Activated CD4-positive, alpha-beta T cell treated with anti-CD3 and anti-CD28 coated beads for 1 hour (primary cell): ENCODE measurements at regions not wholly inside any gene's neighbourhood (a gene's known extent, or its start where the extent isn't known, plus 50 kb on each side); places are given as distances from the start of the nearest gene placed in this dataset.
"Not testable (repeated sequence)": the region's sequence is repeated elsewhere in the genome, so short reads cannot be mapped to it uniquely, and the experiment has no call there.

Experiments used
- DNase-seq: peaks from one replicate; pipeline ENCODE4 v3.0.0-alpha.2; 2020

DNA sequence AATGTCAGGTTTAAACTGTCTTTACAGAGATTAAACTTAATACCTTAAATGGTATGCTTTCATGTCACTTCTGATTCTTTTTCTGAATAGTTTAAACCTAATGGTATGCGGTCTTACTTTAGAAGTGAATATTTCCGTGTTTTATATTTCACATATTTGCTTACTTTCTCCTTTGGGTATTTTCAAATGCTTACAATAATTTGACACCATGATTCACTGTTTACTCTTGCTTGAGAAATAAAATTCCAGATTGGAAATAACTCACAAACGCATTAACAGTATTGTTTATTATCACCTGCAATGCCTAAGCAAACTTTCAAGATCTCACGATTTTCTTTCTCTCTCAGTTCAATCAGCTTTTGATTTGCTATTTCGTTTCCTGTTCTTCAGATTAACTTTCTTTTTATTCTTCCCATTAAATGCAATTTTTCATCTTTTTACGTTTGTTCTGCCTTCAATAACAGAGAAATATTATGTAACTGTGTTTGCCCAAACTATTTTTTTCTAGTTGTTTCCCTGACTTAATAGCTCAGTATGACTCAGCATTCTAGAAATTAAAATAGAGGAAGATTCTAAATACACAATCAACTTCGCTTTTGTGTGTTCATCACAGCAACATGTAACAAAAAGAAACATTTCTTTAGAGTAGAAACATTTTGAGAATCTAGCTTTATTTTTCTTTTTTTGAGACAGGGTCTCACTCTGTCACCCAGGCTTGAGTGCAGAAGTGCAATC lies 955.5 kb upstream of the PRKX start:
- no peak for DNase-seq

DNA sequence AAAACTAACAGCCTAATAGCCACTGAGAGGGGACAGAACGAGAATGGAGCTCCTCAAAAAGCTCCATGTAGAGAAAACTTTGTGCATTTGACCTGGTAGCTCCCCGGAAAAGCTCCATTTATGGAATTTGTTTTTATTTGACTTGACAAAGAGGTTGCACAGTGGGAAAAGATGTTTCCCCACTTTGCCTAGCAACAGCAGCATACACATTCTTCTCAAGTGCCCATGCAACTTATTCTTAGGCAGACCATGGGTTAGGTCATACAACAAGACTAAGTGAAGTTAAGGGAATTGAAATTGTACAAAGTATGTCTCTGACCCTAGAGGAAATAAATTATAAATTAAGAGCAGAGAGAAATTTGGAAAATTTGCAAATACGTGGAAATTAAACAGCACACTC lies 949.6 kb upstream of the PRKX start:
- DNase-seq: no peak

DNA sequence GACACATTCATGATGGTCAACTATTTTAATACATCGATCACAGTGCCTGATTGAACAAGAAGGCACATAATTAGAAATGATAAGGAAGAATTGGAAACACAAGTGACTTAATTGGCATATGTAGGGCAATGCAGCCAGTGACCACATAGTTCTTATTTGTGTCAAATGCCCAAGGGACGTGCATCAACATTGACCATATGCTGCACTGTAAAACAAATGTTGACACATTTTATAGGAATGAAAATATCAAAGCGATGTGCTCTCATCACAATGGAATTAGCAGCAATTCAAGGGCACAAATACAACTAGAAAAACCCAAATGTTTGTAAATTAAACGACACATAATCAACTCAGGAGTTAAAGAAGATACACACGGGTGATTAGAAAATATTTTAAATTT lies 948.3 kb upstream of the PRKX start:
- DNase-seq: no peak

DNA sequence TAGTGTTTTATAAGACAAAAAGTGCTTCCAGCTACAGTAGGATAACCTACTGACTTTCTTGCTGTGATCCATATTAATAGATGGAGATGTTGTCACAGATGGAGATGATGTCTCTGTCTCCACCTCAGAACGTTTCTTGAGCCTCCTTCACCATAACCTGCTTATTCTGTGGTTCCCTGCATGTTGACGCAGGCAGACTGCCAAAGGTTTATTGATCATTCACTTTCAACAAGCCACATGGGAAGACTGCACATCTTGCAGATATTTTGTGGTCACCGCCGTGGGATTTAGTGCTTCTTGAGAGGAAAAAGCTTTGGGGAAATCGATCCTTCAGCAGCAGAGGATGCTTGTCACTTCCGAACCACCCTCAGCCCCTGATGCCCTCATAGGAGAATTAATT lies 943.0 kb upstream of the PRKX start:
- no peak for DNase-seq

DNA sequence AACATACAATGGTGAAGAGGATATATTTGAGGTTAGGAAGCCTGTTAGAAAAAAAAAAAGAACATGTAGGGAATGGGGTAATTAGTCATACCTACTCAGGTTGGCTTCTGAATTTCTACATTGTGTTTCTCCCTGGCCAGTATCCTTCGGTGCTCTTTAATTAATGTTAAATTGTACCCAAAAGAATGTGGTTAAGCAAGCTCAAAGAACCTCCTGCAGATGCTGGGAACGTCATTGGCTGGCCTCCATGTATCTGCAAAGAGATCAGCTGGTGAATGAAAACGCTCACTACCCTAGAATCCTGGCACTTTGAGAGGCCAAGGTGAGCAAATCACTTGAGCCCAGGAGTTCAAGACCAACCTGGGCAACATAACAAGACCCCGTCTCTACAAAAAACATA lies 942.3 kb upstream of the PRKX start:
- DNase-seq: no peak

DNA sequence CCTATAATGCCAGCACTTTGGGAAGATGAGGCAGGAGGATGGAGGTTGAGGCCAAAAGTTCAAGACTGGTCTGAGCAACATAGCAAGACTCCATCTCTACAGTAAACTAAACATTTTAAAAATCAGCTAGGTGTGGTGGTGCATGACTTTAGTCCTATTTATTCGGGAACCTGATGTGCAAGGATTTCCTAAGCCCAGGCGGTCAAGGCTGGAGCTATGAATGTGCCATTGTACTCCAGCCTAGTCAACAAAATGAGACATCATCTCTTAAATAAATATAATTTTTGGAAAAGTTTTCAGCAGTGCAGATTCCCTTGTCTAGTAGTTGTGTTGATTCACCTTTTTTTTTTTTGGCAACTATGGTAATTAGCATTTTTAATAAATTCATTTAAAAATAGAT lies 928.7 kb upstream of the PRKX start:
- no peak for DNase-seq

DNA sequence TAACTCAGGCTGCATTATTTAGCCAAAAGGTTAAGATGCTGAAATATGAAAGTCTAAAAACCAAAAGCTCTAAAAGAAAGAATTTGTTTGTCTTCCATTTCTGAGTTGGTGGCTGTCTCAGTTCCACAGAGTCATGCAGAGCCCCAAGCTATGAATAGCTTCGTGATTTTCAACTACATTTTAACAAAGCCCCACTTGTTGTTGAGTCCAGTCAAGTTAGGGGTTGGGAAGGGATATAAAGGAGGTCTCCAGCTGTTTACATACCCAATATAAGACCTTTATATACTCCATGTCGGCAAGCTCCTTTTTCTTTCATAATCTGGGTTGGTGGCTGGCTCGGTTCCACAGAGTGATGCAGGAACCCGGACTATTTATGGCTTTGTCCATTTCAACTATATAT lies 924.6 kb upstream of the PRKX start:
- DNase-seq: no peak

DNA sequence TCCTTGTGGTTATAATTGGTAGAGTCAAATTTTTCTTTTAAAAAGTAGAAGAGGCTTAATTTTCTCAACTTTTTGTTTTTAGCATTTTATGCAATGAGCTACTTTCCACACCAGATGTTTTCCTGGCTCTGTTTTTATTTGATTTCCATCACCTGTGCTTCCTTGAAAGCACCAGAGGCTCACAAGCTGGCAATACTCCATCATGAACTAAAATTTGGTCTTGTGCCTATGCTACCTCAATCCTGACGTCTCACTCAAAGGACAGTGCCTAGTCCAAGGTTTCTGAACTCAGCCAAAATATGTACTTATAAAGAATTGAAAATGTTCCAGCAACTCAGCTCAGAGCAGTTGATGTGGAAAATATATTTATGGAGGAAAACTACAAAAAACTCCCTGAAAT lies 914.0 kb upstream of the PRKX start:
- no peak for DNase-seq

DNA sequence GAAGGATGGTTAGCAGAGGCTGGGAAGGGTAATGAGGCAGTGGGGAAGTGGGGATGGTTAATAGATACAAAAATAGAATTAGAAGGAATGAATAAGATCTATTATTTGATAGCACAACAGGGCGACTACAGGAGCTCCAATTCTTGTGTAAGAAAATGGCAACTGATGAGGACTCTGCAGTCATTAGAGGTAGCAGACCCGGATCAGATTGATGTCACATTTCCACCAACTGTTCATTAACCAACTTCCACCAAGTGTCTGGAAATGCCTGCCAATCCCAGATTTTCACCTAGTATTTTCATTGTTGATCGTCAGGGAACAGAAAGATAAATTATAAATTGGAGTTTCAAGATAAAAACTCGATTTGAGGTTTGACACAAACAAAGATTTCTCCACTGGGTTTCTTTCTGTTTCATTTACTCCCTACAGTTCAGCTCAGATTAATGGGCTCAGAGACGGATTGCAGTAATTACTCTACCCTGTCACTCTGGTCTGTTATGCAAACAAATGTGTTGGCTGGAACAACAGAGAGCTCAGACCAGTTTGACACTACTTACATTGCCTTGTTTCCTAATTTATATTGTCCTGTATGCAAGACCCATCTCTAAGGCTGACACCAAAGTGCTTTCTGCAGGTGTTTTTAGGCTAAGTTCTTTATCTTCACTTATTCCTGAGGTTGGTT lies 909.2 kb upstream of the PRKX start:
- DNase-seq: no peak

DNA sequence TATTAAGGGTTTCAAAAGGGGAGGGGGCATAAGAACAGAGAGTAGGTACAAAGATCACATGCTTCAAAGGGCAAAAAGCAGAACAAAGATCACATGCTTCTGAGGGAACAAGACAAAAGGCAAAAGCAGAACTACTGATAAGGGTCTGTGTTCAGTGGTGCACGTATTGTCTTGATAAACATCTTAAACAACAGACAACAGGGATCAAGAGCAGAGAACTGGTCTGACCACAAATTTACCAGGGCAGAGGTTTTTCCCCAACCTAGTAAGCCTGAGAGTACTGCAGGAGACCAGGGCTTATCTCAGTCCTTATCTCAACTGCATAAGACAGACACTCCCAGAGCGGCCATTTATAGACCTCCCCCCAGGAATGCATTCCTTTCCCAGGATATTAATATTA lies 900.2 kb upstream of the PRKX start:
- DNase-seq: not testable (repeated sequence)

DNA sequence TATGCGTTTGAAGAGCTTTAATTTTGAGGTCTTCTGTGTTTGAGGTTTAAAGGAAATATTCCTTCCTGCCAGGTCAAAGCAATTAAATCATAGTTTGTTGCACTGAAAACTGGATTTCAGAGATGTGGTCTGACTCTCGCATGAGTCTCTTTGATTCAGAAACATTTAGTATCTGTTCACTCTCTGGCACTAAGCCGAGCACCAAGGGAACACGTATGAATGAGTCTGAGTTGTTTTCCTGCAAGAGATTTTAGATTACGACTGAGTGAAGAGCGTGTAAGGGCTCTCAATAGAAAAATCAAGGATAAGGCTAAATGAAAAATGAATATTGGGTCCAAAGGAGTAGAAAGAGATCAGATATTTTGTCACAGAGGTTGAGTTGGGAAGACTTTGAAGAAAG lies 875.4 kb upstream of the PRKX start:
- DNase-seq: no peak

DNA sequence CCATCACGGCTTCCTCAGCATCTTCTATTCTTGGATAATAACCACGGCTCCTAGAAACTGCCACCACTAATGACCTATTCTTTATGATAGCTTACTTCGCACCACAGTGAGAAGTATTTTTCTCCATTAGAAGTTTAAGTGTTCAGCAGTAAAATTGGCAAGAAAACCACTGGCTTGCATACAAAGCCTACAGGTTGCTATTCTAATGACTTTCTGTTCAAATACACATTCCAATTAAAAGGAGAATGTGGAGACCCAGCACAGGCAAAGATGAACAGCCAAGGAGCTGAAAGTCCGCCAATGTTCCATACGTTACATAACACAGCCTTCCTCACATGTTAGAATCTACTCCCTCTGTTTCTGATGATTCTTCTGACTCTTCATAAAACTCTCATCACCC lies 875.0 kb upstream of the PRKX start:
- DNase-seq: no peak

DNA sequence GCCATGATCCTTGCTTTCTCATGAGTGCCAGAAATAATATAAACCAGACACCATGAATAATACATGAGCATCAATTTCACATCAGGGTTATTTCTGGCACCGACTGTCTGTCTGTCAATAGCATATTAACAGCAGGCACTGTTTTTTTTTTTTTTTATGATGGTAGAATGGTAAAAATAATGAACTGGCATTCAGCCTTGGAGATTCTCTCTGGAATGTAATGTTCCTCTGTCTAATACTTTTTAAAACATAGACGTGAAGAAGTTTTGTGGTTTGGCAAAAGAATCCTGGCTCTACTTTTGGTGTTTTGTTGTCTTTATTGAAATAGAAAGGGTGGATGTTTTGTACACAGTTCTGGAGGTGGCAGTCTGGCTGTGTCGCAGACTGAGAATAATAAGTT lies 874.6 kb upstream of the PRKX start:
- no peak for DNase-seq

DNA sequence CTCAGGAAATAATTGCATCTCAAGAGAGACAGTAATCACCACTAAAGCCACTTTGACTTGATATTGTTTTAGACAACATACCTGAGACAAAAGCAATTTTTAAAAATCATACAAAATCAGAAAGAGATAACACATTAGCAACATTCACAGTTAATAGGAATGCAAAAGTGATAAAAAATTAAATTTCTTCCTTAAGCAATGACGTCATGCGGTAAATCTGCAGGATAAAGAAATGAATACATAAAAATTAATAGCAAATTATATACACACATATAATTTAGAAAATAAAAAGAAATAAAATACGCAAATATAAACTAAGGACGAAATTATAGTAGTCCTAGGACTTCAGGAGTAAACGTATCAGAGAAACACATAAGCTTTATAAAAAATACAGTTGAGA lies 866.5 kb upstream of the PRKX start:
- DNase-seq: no peak

DNA sequence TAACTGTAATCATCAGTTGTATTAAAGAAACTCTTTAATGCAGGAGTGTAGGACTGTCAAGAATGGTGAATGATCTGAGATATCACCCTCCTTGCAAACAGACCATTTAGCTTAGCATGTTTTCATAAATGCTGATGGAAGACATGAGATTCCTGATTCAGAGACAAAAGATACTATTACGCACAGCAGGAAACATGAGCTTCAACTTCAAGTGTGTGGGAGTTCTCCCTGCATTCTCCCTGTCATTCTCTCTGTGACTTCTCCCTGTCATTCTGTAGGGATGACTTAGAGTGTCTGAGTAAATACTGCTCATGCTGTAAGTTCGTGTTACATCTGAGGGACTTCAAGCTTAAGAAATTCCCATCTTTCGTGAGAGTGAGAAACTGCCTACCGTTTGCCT lies 866.0 kb upstream of the PRKX start:
- no peak for DNase-seq

DNA sequence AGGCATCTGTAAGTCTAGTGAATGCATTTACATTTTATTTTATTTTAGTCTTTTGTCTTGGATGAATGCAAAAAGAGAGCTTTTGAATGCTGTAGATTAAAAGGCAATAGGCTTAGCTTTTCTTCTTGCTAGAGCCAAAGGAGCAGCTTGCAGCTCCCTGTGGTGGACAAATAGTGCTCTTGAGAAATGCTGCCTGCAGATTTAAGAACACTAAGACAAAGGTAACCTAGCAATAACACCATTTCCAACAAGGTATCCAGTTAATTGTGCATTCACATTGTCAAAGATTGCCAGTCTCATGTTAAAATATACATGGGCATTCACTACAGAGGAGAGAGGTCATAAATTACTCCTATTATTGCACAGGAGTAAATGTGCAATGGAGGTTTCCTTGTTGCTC lies 859.2 kb upstream of the PRKX start:
- no peak for DNase-seq

DNA sequence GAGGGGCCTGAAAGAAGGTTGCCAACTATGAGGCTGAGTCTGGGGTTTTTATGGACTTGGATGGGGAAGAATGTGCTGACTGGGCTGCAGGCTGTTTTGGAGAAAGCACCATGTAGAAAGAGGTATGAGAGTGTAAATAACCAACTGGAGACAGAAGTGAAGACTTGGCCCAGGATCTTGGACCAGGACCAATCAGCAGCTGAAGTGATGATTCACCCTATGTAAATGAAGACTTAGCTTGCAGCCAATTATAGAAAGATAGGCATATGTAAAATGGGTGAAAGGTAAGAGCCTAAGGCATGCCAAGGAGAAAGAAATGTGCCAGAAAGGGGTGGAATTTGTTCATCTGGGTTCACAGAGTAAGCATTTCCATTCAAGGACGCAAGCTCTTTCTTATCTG lies 856.7 kb upstream of the PRKX start:
- no peak for DNase-seq

DNA sequence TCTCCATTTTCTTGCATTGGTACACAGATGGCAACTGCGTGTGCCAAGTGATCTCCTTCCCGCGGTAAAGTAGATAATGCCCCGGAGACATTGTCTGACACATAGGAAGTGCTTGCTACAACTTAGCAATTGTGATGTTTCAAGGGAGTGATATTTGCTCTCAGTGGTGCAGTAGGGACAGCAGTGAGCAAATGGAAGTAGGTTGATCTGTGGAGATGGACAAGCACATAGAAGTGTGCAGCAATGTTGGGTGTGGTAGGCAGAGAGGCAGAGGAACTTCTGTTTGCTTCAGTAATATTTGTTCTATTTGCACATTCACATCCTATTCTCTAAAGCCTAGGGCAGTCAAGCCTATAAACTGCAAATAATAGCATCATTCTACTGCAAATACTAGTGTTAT lies 846.7 kb upstream of the PRKX start:
- no peak for DNase-seq

DNA sequence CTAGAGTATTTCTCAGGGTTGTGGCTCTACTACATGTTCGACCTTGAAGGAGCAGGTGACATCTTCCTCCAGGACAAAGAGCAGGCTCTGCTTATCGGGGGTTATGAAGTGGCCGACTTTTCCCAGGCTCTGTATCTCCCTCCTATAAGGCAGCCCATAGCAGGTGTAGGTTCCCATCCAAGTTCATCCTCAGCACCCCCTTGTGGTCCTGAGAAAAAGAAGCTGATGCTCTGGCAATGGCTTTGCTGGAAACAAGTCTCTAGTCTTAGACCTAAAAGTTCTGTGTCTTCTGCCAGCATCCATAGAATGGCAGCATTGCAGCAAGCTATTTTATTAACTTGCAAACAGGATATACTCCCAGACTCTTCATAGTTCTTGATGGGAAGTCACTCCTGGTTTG lies 836.6 kb upstream of the PRKX start:
- no peak for DNase-seq

DNA sequence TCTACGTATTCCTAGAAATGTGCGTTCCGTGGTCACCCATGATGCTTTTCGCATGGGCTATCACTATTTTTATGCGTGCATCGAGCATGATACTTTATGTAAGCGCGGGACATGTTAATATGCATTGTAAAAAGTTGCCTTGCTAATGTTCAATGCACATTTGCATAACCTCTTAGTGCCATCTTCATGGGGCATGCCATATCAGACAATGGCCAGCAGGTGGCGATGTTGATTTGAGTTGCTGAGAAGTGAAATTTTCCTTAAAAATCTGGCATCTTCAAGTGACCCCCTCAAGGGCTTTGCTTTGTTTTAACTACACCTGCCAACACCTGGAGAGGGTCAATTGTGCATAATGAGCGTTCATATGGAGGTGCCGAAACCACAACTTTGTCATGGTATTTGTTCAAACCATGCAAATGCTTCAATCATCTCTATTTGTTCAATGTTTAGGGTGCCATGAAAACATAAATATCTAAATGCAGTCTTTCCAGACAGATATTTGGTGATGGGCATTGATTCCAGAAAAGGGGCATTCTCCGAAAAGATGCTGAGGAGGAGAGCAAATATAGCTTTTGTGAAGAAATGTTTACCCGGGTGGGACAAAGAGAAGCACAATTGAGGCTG lies 833.9 kb upstream of the PRKX start:
- DNase-seq: no peak

DNA sequence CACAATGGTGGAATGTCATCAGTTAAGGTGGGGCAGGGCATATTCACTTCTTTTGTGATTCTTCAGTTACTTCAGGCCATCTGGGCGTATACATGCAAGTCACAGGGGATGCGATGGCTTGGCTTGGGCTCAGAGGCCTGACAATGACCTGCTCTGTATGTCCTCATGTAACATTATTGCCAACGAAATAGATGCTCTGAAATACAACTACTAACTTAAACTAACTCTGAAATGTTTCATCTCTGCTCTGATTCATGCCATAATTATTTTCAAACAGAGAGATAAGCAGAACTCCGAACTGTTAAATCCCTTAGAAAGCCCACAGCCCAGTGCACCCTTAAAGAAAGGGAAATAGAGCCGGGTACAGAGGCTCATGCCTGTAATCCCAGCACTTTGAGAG lies 832.7 kb upstream of the PRKX start:
- DNase-seq: not testable (repeated sequence)

DNA sequence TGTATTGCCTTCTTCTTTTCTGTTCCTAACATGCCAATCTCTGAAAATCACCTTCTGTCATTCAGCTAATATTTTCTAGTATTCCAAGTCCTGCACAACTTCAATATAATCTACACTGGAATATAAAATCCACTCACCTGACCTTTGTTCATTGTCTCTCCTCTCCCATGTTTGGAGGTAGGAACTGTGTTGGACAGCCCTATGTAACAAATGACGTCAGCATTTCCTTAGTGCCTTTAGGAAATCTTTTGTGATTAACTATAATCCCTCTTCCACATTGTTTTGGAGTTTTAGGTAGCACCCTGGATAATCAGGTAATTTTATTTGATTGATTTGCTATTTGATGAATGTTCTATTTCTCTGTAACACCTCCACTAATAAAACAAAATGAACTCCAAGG lies 814.8 kb upstream of the PRKX start:
- no peak for DNase-seq

DNA sequence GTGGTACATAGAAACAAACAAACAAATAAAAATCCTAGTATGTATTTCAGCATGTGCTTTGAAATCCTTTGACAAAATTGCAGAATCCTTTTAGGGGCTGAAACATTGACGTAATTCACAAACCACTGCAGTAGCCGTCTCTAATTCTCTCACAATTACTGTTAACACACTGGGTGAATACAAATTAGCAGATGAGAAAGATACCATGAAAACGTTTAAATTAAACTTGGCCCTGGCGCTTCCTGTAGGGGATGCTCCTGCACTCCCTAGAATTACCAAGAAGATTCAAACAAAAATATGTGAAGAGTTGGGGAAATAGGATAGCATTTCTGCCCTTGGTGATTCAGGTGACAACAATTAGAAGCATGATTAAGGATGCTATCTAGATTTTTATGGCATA lies 772.5 kb upstream of the PRKX start:
- no peak for DNase-seq

DNA sequence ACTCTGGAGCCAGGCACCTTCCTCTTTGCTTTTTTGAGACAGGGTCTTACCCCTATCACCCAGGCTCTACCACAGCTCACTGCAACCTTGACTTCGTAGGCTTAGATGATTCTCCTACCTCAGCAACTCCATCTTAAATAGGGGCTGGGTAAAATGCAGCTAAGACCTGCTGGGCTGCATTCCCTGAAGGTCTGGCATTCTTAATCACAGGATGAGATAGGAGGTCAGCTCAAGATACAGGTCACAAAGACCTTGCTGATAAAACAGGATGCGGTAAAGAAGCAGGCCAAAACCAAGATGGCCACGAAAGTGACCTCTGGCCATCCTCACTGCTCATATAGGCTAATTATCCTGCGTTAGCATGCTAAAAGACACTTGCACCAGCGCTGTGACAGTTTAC lies 770.8 kb upstream of the PRKX start:
- DNase-seq: no peak

DNA sequence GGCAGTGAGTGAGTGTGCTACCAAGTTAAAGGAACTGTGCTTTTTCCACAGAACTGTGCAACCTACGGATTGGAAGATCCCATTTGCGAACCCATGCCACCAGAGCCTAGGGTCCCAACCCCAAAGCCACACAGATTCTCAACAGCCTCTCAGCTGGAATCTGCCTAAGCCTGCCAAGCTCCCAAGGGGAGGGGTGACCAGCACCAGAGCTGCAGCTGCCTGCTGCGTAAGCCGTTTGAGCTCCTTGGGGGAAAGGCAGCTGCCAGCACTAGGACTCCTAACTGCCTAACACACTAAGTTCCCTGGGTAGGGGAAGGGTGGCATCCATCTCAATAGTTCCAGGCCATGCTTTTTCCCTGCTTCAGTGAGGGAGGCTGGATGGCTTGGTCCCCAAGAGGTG lies 738.1 kb upstream of the PRKX start:
- no peak for DNase-seq
